Body of pancreas (tissue), 4 donors: ENCODE measurements at regions not wholly inside any gene's neighbourhood (a gene's known extent, or its start where the extent isn't known, plus 50 kb on each side); places are given as distances from the start of the nearest gene placed in this dataset.

Experiments used
- ATAC-seq: fragments of 150-250 bp; one replicate; pipeline ENCODE4 v1.9.1; 2016
- DNase-seq, 4 donors: peaks; one replicate each; pipeline ENCODE4 v3.0.0-alpha.2; 2019
- H3K27ac ChIP-seq, 4 donors: fragments of 200-600 bp; sonication (generic); 1 replicate in 3 of 4; 2 replicates in 1 of 4; pipeline versions ENCODE4 v1.5.1 to v1.6.1; 2016 to 2019; ENCODE audit warnings: mild to moderate bottlenecking in 1 of 4, mixed read lengths in 1 of 4, moderate library complexity in 1 of 4
- H3K27me3 ChIP-seq, 2 donors: fragments of 200-600 bp; sonication (generic); one replicate each; pipeline ENCODE4 v1.6.0; 2016; ENCODE audit warnings: mild to moderate bottlenecking in 1 of 2
- H3K36me3 ChIP-seq, 2 donors: fragments of 200-600 bp; sonication (generic); replicated peaks in 1 of 2; 2 replicates each; pipeline ENCODE4 v1.5.1; 2016; ENCODE audit warnings: low read depth in 2 of 2; ENCODE audit not compliant: insufficient read depth in 1 of 2
- H3K4me1 ChIP-seq: fragments of 200-600 bp; sonication (generic); one replicate; pipeline ENCODE4 v1.6.0; 2016
- H3K4me3 ChIP-seq, 2 donors: fragments of 200-600 bp; sonication (generic); 1 replicate in 1 of 2; 2 replicates in 1 of 2; pipeline ENCODE4 v1.5.1; 2016 to 2019
- H3K9me3 ChIP-seq, 3 donors: fragments of 200-600 bp; sonication (generic); 1 replicate in 2 of 3; 2 replicates in 1 of 3; pipeline ENCODE4 v1.5.1; 2016
- CTCF ChIP-seq, 7 experiments: fragments of 450-650 bp in 4 of 7; fragments of 200-600 bp in 3 of 7; sonication (generic) in 3 of 7; IDR thresholded peaks; one replicate each; pipeline ENCODE4 v1.5.1; 2016 to 2019; ENCODE audit warnings: antibody characterized with exemption in 7 of 7
- POLR2A ChIP-seq, 3 donors: fragments of 450-650 bp; IDR thresholded peaks; one replicate each; pipeline ENCODE4 v1.6.1; 2016; ENCODE audit warnings: antibody characterized with exemption in 3 of 3, mild to moderate bottlenecking in 2 of 3
- WGBS, 2 donors: methylation state at CpG; one replicate each; pipeline ENCODE4 v1.1.5; 2017; 5-methylcytosine and 5-hydroxymethylcytosine counted together
- intact Hi-C: fragments of 100-400 bp; cut with DNase I; formaldehyde crosslinking; loops from one replicate; pipeline ENCODE4 v1.15.1; 2023

DNA sequence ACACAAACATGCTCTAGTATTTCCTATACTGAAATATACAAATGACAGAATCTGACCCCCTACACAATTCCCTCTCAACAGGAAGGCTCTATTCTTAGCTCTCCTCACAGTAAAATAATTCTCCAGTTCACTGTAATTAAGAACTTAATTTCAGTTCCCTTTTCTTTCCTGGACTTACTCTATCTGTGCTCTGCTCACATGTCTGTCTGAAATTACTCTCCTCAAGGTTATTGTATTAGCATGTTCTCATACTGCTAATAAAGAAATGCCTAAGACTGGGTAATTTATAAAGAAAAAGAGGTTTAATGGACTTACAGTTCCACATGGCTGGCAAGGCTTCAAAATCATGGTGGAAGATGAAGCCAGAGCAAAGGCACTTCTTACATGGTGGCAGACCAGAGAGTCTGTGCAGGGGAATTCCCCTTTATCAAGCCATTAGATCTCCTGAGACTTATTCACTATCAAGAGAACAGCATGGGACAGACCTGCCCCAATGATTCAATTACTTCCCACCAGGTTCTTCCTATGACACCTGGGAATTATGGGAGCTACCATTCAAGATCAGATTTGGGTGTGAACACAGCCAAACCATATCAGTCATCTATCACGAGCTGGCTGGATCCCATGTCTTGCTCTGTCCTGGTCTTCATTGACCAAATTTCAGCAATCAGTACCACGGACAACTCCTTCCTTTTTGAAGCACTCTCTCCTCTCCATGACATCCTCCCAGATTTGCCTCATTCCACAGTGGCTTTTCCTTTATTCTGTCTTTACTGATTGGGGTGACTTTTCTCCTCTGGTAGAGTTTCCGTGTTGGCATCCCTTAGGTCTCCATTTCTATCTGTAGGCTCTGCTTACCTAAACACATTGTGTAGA lies 110.9 kb downstream of the GALR1 start:
- 45 to 71% methylated on average over 3 of the region's 3 CpGs for WGBS, 2 donors
- intact Hi-C loops, result no loop called here

GRCh38 chr18:77361382-77361781 lies 111.7 kb downstream of the GALR1 start:
- Histone ChIP-seq H3K4me3 (no peak overlapping the region), H3K27me3 (no peaks in the 10 kb centered on the region), H3K9me3 (no peaks in the 10 kb centered on the region), H3K4me1 (no peaks in the 10 kb centered on the region), H3K36me3 (no peaks in the 10 kb centered on the region), H3K27ac (no peak overlapping the region)
- no peak for DNase-seq
- no peak for ATAC-seq
- intact Hi-C loops, result no loop called here
- no peak for TF ChIP-seq POLR2A (IDR thresholded peaks at IDR 0.05)
- TF ChIP-seq CTCF (IDR thresholded peaks at IDR 0.05), result no peak
- WGBS, 2 donors, result 36 to 37% methylated on average over 1 of the region's 1 CpG

More for the DNA sequence above, 110.9 kb downstream of the GALR1 start:
- no peak for TF ChIP-seq POLR2A (IDR thresholded peaks at IDR 0.05)
- Histone ChIP-seq H3K27ac (no peak overlapping the region), H3K9me3 (no peaks in the 10 kb centered on the region), H3K4me1 (no peaks in the 10 kb centered on the region), H3K36me3 (no peaks in the 10 kb centered on the region), H3K4me3 (no peak overlapping the region), H3K27me3 (no peaks in the 10 kb centered on the region)
- DNase-seq (no peak), ATAC-seq (no peak)

- Histone ChIP-seq H3K9me3 (peaks cover 0 to 6% (median 0%) of the 10 kb centered on the region in 3 donors), H3K4me1 (peaks cover 8% of the 10 kb centered on the region), H3K4me3 (no peak overlapping the region), H3K27ac (peak overlapping the region in 2 of 4 donors; percentile 79 to 88), H3K27me3 (no peaks in the 10 kb centered on the region), H3K36me3 (no peaks in the 10 kb centered on the region)
- ATAC-seq (no peak), DNase-seq (no peak)
- intact Hi-C loops, result no loop called here
- WGBS, 2 donors, result 75 to 85% methylated on average over 2 of the region's 2 CpGs
- no peak for TF ChIP-seq CTCF (IDR thresholded peaks at IDR 0.05)
- TF ChIP-seq POLR2A (IDR thresholded peaks at IDR 0.05), result no peak
Observed at GRCh38 chr18:77365667-77366066, 116.0 kb downstream of the GALR1 start.

- DNase-seq, result no peak
- no peak overlapping the region for H3K4me3 ChIP-seq
- 73 to 77% methylated on average over 11 of the region's 11 CpGs for WGBS, 2 donors
- H3K36me3 ChIP-seq, result no peaks in the 10 kb centered on the region
- H3K27me3 ChIP-seq, result no peaks in the 10 kb centered on the region
- peaks cover 0 to 6% (median 0%) of the 10 kb centered on the region in 3 donors for H3K9me3 ChIP-seq
- TF ChIP-seq CTCF (IDR thresholded peaks at IDR 0.05) (no peak), POLR2A (IDR thresholded peaks at IDR 0.05) (no peak)
- H3K4me1 ChIP-seq, result peaks cover 8% of the 10 kb centered on the region
- no peak for ATAC-seq
- peak overlapping the region; percentile 30 to 88 (median 82) for H3K27ac ChIP-seq
- intact Hi-C loops, result no loop called here
Observed at GRCh38 chr18:77366067-77366719, 116.5 kb downstream of the GALR1 start.
